CD4-positive, alpha-beta T cell treated with Interferon alpha-2 for 1 hour (primary cell): ENCODE measurements at regions not wholly inside any gene's neighbourhood (a gene's known extent, or its start where the extent isn't known, plus 50 kb on each side); places are given as distances from the start of the nearest gene placed in this dataset.
A peak's percentile ranks its signal among the peaks of the same experiment; 100 is the strongest.
"Not testable (repeated sequence)": the region's sequence is repeated elsewhere in the genome, so short reads cannot be mapped to it uniquely, and the experiment has no call there.

Experiments used
- DNase-seq, 2 donors: peaks; one replicate each; pipeline ENCODE4 v3.0.0-alpha.2; 2020 to 2022

GRCh38 chrX:124239324-124239723 lies 93.1 kb upstream of the TEX13D start:
- DNase-seq: peak in 1 of 2 donors; percentile 48

GRCh38 chrX:124239911-124240310 lies 92.5 kb upstream of the TEX13D start:
- peak; percentile 6 to 72 for DNase-seq

GRCh38 chrX:124240422-124240821 lies 92.0 kb upstream of the TEX13D start:
- no peak for DNase-seq

DNA sequence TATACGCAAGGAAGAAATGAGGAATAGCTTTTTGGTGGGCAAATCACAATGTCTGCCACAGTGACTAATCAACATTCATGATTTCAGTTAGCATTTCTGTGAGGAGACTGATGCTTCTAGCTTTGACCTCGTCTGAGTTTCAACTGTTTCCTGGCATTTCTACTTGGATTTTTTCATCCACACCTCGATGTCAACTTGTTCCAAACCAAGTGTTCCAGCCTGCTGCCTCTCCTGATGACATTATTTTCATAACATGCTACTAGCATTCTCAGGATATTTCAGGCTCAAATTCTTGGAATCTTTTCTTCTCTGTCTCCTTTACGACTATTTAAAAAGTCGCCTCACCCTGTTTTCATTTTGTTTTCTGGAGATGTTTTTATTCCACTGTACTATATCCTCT lies 90.3 kb upstream of the TEX13D start:
- DNase-seq: no peak

GRCh38 chrX:124249345-124249744 lies 83.1 kb upstream of the TEX13D start:
- no peak for DNase-seq

GRCh38 chrX:124250835-124251437 lies 81.5 kb upstream of the TEX13D start:
- DNase-seq: no peak

DNA sequence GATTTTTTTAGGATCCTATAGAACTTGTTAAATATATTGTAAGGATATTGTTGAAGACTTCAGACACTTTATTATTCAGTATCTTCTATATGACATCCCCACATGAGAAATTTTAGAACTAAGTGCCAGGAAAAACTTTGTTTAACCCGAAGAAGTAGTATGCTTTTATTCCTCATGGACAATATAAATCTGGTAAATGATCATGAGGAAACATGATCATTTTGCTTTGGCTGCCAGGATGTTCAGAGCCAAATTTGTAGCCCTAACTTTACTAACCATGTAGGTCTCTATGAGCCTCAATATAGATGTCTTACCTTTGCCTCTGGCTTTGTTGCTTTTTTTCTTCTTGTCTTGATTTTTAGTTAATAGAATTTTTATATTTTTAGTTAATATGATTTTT lies 77.8 kb upstream of the TEX13D start:
- no peak for DNase-seq

DNA sequence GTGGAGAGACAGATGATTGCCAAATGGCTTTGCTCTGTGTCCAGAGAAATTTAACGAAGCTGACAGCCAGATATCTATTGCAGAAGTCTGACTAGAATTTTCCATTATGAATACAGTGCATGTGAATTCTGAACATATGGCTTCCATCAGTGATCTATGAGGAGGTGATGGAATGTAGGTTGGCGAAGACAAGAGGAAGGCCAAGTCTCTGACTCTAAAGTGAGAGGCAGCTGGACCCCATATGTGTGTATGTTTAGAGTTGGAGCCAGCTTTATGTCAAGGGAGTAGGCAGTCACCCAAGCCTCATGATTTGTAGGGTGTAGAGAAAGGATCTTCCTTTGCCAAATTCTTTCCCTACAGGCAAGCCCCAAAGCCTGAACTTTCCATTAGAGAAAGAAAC lies 76.2 kb upstream of the TEX13D start:
- DNase-seq: no peak

- no peak for DNase-seq
Measured at GRCh38 chrX:124256629-124257380, 75.7 kb upstream of the TEX13D start.

GRCh38 chrX:124257924-124258702 lies 74.3 kb upstream of the TEX13D start:
- no peak for DNase-seq

DNA sequence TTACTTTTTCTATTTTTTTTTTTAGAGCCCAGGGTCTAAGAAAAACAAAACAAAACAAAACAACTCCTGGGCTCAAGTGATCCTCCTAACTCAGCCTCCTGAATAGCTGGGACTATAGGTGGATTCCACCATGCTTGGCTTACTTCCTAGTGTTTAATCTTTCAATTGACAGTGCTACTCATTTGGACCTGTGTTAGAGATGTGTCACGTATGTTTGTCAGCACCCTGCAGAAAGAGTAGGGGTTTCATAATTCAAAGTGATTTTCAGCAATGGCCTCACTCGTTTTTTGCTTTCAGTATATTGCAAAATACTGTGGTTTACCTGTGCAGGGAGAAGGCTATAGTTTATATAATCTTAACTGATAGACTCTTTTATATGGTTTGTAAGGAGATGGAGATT lies 71.6 kb upstream of the TEX13D start:
- DNase-seq: no peak

DNA sequence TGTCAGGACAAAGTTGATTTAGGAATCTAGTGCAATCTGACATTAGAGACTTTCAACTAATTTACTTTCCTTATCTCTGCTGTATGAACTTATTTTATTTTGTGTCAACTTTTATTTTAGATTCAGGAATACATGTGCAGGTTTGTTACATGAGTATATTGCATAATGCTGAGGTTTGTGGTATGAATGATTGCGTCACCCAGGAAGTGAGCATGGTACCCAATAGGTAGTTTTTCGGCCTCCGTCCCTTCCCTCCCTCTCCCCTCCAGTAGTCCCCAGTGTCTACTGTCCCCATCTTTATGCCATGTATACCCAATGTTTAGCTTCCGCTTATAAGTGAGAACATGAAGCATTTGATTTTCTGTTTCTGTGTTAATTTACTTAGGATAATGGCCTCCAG lies 68.7 kb upstream of the TEX13D start:
- no peak for DNase-seq

DNA sequence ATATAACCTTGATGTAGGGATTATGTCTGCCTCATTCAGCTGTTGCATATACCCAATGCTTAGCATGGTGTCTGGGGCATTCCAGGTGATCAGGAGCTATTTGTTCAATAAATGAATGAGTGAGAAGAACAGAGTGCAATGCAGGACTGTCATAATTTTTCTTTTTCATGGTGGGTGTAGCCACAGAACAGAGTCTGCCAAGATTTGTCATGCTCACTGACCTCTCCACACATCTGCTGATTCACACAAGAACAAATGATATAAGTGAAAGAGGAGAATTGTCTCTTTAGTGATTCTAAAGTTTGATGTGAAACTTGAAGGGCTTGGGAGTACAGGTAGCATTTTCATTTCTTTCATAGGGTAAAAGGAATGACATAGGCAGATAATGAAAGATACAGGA lies 64.4 kb upstream of the TEX13D start:
- no peak for DNase-seq

DNA sequence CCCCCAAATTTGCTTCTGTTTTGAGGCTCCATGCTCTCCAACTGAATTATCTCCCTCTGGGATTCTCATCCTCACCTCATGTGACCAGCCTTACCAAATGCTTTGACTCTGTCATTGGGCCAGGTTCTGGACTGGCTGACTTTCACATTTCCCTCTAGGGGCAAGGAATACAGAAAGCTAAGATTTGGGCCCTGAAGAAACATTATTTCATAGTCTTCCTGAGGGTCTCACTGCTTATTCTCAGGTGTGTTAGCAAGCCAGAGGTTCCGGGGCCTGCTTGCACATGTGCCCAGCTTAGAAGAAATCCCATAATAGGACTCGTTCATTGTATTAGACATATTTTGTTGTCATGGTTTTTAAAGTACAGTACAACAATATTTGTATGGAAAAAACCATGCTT lies 62.6 kb upstream of the TEX13D start:
- DNase-seq: no peak

- not testable (repeated sequence) for DNase-seq
Measured at GRCh38 chrX:124271599-124271998, 60.9 kb upstream of the TEX13D start.

GRCh38 chrX:124272370-124272982 lies 60.0 kb upstream of the TEX13D start:
- DNase-seq: no peak

DNA sequence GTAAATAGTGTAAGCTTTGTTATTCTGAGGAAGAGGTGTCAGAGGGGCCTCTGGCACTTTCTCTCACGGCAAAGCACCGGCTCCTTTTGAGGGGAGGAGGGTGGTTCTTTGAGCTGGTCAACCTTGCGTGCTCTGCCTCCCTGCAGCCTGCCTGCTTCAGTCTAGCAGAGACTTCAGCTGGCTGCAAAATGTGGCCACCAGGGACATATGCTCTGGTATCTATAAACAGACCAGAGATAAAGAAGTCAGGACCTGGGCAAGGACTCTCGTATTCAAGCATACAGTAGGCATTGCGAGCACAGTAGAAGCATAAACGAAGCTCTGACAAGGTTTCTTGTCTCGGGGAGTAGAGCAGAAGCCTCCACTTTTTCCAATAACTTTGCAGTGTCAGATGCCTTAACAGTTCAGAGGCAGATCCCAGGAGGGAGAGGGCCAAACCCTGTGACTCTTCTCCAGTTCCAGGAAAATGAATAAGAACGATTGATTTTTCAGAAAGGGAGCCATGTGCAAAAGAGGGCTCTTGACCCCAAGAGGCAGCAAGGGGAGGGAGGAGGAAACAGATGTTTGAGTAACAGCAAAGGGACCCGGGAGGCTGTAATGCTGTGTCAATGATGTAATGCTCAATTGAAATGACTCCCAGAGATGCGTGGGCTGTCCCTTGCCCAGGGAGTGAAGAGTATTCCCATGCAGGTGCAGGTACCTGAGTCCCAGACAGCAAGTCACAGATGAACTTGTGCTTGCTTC lies 57.9 kb upstream of the TEX13D start:
- DNase-seq: no peak

DNA sequence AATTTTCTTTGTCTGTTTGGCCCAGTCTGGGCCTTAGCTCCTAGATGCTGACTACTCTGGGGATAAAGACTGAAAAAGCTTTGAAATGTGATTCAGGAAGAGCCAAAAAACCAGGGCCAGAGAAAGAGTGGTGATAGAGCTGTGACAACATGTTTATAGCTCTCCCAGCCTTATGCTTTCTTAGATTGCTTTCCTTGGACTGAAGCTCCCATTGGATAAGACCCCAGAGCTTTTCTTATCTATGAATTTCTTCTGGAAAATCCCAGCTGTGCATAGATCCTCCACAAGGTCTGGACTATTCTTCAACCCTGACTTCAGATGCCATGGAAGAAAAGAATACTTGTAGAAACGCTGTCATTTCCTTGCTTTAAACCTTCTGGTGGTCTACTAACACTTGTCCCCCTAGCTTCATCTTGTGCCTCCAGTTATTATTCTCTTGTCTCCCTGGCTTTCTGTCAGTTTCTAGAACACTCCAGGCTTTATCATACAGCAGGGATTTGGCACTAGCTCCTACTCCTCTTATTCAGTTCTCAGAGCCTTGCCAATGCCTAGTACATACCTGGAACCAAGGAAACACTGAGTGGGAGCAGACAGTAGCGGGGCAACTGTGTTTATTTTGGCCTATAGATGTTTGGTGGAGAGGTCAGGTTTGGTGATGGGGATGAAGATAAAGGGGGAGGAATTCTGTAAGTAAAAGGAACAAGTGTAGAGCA lies 57.1 kb upstream of the TEX13D start:
- no peak for DNase-seq

DNA sequence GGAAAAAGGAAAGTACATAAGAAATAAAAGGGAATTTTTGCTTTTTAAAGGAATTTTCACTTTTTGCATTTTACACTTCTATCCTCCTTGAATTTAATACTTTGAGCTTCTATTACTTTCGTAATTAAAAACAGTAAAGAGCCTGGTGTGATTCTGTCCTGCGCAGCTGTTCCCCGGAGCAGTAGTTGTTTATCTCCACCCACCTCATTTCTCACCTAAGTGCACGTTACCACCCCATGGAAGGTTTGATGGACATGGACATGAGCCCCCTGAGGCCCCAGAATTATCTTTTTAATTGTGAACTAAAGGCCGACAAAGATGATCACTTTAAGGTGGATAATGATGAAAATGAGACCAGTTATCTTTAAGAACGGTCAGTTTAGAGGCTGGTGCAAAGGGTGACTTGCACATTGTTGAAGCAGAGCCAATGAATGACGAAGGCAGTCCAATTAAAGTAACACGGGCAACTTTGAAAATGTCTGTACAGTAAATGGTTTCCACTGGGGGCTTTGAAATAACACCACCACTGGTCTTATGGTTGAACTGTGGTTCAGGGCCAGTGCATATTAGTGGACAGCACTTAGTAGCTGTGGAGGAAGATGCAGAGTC lies 52.1 kb upstream of the TEX13D start:
- DNase-seq: no peak

DNA sequence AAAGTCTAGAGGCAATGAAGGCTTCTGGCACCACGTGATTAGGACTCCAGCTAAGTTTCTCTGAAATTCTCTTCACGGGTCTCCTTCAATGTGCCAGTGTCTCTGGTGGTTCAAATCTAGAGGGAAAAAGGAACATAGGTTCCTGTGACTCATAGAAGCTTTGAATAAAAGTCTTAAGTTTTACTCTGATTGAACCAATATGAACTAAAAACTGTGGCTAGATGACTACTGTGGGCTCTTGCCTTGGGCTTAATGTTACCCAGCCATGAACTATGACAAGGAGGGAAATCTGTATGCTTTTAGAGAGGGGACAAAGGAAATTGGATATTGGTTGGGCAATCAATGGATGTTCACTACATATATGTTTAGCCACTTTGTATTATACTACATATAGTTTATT lies 49.9 kb upstream of the TEX13D start:
- DNase-seq: no peak
